ENCODE measurements at regions not wholly inside any gene's neighbourhood (a gene's known extent, or its start where the extent isn't known, plus 50 kb on each side); places are given as distances from the start of the nearest gene placed in this dataset.
A peak's percentile ranks its signal among the peaks of the same experiment; 100 is the strongest.
"Not testable (repeated sequence)": the region's sequence is repeated elsewhere in the genome, so short reads cannot be mapped to it uniquely, and the experiment has no call there.

GRCh38 chr4:159748834-159749444, 646.1 kb downstream of the RAPGEF2 start:
- DNase-seq: no peak

DNA sequence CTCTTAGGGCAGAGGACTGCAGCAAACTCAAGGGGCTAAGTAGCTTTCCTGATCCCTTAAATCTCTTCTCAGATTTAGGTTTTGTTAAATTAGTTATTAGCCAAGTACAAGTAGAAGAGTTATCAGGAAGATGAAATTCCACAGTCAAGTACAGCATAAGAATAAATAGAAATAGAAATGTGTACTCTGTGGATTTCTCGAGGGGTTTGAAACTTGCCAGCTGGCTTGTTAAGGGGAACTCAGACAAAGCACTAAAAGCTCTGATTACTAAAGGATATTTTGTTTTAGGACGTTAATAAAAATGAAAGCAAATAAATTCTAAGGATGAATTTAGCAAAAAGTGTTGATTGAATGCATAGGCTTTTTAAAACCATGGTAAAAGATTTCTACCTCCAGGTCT, 654.6 kb downstream of the RAPGEF2 start:
- no peak for DNase-seq

DNA sequence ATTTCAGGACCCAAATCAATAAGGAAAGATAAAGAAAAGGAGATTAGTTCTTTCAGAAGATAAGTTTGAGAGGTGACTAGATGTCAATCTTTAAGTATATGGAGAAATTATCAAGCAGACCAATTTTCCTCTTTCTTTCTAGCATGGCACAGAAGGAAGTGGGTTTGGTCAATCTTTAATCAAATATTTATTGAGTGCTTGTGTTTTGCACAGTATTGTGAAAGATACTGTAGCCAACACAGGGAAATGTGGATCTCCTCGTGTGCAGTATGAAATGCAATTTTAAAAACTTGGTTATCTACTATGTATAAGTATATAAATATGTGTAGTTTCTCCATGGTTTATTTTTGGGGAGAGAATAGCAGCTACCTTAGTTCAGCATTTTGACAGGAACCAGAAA, 655.2 kb downstream of the RAPGEF2 start:
- DNase-seq: no peak

DNA sequence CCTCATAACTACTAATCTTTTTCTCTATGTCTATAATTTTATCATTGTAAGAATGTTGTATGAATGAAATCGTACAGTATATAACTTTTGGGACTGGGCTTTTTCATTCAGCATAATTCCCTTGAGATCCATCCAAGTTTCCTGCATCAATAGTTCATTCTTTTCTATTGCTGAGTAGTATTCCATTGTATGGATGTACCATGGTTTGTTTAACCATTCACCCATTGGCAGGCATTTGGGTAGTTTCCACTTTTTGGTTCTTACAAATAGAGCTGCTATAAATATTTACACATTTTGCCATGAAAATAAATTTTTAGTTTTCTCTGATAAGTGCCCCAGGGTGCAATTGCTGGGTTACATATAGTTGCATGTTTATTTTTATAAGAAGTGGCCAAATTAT, 659.8 kb downstream of the RAPGEF2 start:
- no peak for DNase-seq

GRCh38 chr4:159764343-159764952, 661.6 kb downstream of the RAPGEF2 start:
- DNase-seq: peak; percentile 38

- no peak for DNase-seq
Observed at GRCh38 chr4:159765382-159765781, 662.5 kb downstream of the RAPGEF2 start.

DNA sequence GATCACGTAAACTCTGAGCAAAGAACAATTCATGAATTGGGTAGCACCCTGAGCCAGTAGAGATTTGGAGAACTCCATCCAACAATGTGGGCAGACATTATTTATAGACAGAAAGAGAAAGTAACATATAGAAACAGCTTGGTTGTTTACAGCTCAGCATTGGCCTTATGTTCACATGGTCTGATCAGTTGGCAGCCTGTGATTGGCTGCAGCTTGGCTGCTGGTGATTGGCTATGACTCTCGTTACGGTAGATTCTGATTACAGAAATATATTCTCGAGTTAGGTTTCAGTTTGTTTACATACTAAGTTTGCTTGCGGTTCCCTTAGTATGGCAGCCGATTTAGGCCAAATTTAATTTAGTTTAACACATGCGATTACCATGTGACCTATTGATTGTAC, 663.4 kb downstream of the RAPGEF2 start:
- no peak for DNase-seq

DNA sequence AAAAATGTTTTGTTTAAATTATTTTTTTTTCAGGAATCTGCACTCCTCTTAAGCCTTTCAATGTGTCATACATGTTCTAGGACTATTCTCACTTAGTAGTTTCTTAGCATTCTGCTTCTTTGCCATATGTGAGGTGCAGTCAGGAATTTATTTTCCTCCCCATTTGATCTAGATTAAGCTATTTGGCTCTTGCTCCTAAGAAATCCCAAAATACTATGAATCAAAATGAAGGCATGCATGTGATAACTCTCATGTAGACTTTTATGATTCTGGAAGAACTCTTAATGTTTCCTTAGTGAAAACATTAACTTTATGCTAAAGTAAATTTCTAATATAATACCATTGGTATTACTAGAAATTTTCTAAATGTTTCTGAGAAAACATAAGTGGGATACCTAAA, 664.5 kb downstream of the RAPGEF2 start:
- no peak for DNase-seq

GRCh38 chr4:159768016-159768415, 665.1 kb downstream of the RAPGEF2 start:
- no peak for DNase-seq

DNA sequence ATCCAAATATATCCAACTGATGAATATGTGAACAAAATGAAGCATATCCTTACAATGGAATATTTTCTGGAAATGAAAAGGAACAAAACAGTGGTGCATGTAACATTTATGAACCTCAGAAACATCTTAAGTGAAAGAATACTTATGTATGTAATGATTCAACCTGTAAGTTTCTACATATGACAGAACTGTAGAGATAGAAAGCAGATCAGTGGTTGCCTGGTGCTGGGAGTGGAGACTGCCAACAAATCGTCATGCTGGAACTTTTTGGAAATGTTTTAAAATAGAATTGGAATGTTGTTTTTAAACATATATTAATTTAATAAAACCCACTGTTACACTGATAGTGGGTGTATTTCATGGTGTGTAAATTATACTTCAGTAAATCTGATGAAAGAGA, 667.5 kb downstream of the RAPGEF2 start:
- no peak for DNase-seq

DNA sequence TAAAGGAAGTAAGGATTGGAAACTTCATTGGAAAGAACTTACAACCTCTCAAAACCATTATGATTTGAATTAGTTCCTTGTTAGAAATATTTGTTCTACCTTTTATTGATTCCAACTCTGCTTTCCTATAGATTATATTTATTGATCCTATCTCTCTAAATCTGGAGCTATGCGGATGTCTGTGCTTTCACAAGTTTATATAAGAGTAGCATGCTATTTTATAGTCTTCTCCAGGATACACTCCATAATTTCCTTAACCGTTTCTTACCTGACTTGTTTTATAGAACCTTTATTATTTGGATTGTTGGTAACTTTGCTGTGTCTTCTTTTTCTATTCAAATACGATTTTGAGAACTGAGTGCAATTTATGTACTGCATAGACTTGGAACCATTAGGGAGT, 668.1 kb downstream of the RAPGEF2 start:
- DNase-seq: no peak

DNA sequence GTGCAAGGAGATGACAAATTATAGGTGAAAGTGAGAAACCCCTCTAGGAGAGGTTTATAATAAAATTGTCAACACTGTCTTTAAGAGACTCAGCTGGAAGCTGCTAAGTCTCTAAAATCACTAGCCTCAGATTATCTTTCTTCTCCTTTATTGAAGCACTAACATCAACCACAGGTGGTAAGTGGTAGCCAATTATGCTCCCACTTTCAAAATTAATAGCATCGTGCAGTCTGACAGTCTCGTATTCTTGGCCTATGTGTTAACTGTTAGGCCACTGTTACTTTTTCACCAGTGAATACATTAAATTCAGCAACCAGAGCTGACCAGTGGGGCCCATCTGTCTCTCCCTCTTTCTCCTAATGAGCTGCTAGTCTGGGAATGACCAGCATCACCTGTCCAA, 674.1 kb downstream of the RAPGEF2 start:
- DNase-seq: peak; percentile 35

DNA sequence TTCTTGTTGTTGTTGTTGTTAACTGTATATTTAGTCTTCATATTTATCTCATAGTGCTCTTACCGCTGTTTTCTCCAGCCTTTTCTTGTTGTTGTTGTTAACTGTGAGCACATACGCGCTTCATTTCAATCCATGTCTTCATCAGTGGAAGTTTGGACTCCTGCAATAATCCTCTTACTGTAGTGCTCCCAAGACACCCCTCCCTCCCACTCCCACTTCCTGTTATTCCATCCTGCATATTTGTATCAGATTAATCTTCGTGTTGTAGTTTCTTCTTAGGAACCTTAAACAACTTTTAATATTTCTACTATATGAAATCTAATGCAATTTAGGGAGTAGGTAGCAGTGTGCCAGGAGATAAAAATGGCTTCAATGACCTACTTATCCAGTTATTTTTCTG, 674.8 kb downstream of the RAPGEF2 start:
- no peak for DNase-seq

GRCh38 chr4:159778298-159778697, 675.4 kb downstream of the RAPGEF2 start:
- DNase-seq: no peak

DNA sequence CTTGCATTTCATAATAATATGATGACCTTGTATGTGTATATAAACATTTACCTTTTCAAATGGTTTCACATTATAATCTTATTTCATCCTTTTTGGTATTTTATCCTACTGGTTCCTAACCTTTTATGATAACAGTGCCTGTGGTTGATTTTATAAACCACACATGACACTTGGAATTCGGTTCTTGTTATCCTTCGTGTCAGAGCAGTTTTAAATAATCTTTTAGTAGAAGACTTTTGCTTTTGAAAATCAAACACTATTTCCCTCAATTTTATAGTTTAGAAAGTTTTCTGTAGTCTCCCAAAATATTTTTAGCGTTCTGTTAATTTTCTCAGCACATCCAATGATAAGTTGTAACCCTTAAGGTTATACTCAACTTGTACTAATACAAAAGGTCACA, 676.8 kb downstream of the RAPGEF2 start:
- no peak for DNase-seq

DNA sequence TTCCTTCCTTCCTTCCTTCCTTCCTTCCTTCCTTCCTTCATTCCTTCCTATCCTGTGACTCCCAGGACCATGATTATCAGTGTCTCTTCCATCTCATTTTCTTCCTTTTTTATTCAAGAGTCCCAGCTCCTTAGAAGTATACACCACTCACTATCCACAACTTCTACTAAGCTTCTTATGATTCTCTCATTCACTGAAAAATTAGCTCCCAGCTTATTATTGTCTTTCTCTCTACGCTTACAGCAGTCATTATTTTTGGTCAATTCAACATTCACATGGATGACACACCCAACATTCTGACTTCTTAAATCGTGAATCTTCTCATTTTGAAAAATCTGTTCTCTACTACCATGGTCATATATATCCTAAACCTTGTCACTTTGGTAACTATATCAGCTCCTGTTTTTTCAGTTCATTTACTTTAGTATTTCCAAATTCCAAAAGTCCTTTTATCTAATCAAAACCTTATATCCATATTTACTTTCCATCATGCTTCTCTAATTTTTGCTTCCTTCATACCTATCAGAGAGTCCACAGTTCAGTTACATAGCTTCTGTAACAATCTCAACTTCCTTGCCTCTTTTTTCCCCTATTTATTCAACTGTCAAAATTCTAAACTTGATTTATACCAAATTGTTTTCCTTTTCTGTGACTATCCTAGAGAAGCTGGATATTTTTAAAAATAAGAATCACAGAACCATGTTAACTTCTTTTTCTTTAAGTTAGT, 677.5 kb downstream of the RAPGEF2 start:
- DNase-seq: no peak

- no peak for DNase-seq
Observed at GRCh38 chr4:159787901-159788300, 685.0 kb downstream of the RAPGEF2 start.

- no peak for DNase-seq
Observed at GRCh38 chr4:159791334-159791733, 688.5 kb downstream of the RAPGEF2 start.

GRCh38 chr4:159804592-159804991, 701.7 kb downstream of the RAPGEF2 start:
- not testable (repeated sequence) for DNase-seq

- DNase-seq: no peak
Observed at GRCh38 chr4:159823743-159824142, 720.9 kb downstream of the RAPGEF2 start.

GRCh38 chr4:159828687-159829086, 725.8 kb downstream of the RAPGEF2 start:
- DNase-seq: no peak

DNA sequence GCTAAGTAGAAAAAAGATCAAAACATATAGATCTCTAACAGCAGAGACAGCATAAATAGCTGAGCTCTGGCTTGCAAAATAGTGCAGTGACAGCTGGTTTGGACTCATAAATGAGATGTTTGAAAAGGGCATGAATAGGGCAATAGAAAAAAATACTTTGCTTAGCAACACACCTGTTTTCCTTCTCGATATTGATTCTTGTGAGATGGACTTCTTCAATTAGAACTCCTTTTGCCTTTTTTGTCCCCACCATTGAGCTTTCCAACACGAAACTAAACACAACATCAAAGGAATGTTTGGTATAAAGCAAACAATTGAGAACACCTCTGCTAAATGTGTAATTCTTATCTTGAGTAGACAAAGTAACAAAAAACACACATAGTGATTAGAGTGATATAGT, 726.3 kb downstream of the RAPGEF2 start:
- DNase-seq: no peak

DNA sequence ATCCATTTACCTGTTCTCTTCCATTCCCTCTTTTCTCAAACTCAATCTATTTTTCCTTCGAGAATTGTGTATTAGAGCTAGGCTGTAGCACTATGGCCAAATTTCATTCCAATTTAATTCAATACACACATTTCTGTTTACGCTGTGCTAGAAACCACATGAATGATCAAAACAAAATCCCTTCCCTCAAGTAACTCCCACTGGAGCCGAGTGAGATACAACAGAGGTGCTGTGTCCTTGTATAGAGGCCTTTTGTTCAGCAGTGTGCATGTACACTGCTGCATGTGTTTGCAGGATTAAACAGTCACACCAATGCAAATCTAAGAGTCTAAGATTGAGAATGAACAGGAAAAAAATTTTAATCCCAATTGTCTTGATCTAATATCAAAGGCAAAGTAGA, 734.2 kb downstream of the RAPGEF2 start:
- no peak for DNase-seq

- no peak for DNase-seq
Observed at GRCh38 chr4:159855731-159856130, 752.9 kb downstream of the RAPGEF2 start.

GRCh38 chr4:159856451-159856850, 753.6 kb downstream of the RAPGEF2 start:
- no peak for DNase-seq
